Sigmoid colon (tissue), 6 donors: ENCODE measurements at regions not wholly inside any gene's neighbourhood (a gene's known extent, or its start where the extent isn't known, plus 50 kb on each side); places are given as distances from the start of the nearest gene placed in this dataset.

Experiments used
- DNase-seq: peaks from one replicate; pipeline ENCODE4 v3.0.0-alpha.2; 2019
- H3K27ac ChIP-seq, 4 donors: fragments of 200-600 bp; sonication (generic); one replicate each; pipeline ENCODE4 v1.5.1; 2016 to 2019; ENCODE audit warnings: mild to moderate bottlenecking in 1 of 4
- H3K27me3 ChIP-seq, 3 donors: fragments of 200-600 bp; sonication (generic); one replicate each; pipeline ENCODE4 v1.5.1; 2019; ENCODE audit warnings: mild to moderate bottlenecking in 1 of 3
- H3K36me3 ChIP-seq, 4 donors: fragments of 200-600 bp; sonication (generic); one replicate each; pipeline ENCODE4 v1.5.1; 2016 to 2019
- H3K4me1 ChIP-seq, 4 donors: fragments of 200-600 bp; sonication (generic); one replicate each; pipeline ENCODE4 v1.5.1; 2017 to 2019
- H3K4me3 ChIP-seq, 4 donors: fragments of 200-600 bp; sonication (generic); one replicate each; pipeline ENCODE4 v1.5.1; 2017 to 2019; ENCODE audit warnings: mild to moderate bottlenecking in 2 of 4, moderate library complexity in 1 of 4
- H3K9me3 ChIP-seq, 4 donors: fragments of 200-600 bp in 3 of 4; sonication (generic) in 3 of 4; one replicate each; pipeline versions ENCODE4 v1.5.1 to v1.6.1; 2013 to 2019
- EP300 ChIP-seq, 4 donors: sonication (generic); formaldehyde crosslinking; IDR thresholded peaks; one replicate each; pipeline ENCODE4 v1.6.1; 2017; ENCODE audit warnings: antibody characterized with exemption in 4 of 4
- POLR2A ChIP-seq, 2 donors: fragments of 450-650 bp; IDR thresholded peaks; one replicate each; pipeline ENCODE4 v1.6.1; 2016; ENCODE audit warnings: antibody characterized with exemption in 2 of 2, mild to moderate bottlenecking in 2 of 2, moderate library complexity in 2 of 2
- POLR2AphosphoS5 ChIP-seq, 4 donors: sonication (generic); formaldehyde crosslinking; IDR thresholded peaks; one replicate each; pipeline ENCODE4 v1.6.1; 2017; ENCODE audit warnings: antibody characterized with exemption in 4 of 4
- WGBS, 2 donors: extraction: QIAGEN DNeasy Blood & Tissue Kit; methylation state at CpG; one replicate each; pipeline ENCODE4 v1.1.7; 2013; 5-methylcytosine and 5-hydroxymethylcytosine counted together
- intact Hi-C: fragments of 100-400 bp; cut with DNase I; formaldehyde crosslinking; loops from one replicate; pipeline ENCODE4 v1.15.1; 2023
- TF ChIP-seq, protein P1 (sequence below), 4 experiments: fragments of 450-650 bp in 3 of 4; fragments of 200-600 bp in 1 of 4; IDR thresholded peaks; one replicate each; pipeline ENCODE4 v1.5.1; 2016 to 2019; ENCODE audit warnings: antibody characterized with exemption in 4 of 4, mild to moderate bottlenecking in 3 of 4, moderate library complexity in 2 of 4
- donor health status: healthy with polysubstance abuse.
- donor health status: healthy.

DNA sequence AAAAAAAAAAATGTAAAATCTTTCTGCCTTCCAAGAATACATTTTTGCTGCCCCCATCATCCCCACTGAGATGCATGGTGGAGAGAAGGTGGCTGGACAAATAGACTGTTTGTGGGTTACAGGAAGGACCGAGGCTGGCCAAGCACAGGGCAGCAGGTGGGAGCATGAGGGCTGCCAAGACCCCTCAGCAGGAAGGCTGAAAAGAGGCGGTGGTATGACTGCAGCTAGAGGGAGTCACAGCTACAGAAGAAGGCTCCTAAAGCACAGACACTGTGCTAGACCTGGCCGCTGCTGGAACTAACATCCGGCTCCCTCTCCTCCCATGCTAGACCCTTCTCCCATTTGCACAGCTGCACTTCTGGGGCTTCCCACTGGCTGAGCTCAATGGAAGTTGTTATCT lies 289.6 kb downstream of the TCERG1L start:
- Histone ChIP-seq H3K4me1 (no peaks in the 10 kb centered on the region), H3K36me3 (no peaks in the 10 kb centered on the region), H3K9me3 (no peaks in the 10 kb centered on the region), H3K27ac (no peak overlapping the region), H3K4me3 (no peak overlapping the region), H3K27me3 (peaks cover 0 to under 1% (median 0%) of the 10 kb centered on the region in 3 donors)
- peak; percentile 38 for DNase-seq
- TF ChIP-seq, protein P1, sequence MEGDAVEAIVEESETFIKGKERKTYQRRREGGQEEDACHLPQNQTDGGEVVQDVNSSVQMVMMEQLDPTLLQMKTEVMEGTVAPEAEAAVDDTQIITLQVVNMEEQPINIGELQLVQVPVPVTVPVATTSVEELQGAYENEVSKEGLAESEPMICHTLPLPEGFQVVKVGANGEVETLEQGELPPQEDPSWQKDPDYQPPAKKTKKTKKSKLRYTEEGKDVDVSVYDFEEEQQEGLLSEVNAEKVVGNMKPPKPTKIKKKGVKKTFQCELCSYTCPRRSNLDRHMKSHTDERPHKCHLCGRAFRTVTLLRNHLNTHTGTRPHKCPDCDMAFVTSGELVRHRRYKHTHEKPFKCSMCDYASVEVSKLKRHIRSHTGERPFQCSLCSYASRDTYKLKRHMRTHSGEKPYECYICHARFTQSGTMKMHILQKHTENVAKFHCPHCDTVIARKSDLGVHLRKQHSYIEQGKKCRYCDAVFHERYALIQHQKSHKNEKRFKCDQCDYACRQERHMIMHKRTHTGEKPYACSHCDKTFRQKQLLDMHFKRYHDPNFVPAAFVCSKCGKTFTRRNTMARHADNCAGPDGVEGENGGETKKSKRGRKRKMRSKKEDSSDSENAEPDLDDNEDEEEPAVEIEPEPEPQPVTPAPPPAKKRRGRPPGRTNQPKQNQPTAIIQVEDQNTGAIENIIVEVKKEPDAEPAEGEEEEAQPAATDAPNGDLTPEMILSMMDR (IDR thresholded peaks at IDR 0.05), result no peak
- no peak for TF ChIP-seq POLR2AphosphoS5 (IDR thresholded peaks at IDR 0.05)
- no peak for TF ChIP-seq POLR2A (IDR thresholded peaks at IDR 0.05)
- TF ChIP-seq EP300 (IDR thresholded peaks at IDR 0.05), result no peak
- intact Hi-C loops, result no loop called here
- WGBS, 2 donors, result 70 to 79% methylated on average over 4 of the region's 4 CpGs

DNA sequence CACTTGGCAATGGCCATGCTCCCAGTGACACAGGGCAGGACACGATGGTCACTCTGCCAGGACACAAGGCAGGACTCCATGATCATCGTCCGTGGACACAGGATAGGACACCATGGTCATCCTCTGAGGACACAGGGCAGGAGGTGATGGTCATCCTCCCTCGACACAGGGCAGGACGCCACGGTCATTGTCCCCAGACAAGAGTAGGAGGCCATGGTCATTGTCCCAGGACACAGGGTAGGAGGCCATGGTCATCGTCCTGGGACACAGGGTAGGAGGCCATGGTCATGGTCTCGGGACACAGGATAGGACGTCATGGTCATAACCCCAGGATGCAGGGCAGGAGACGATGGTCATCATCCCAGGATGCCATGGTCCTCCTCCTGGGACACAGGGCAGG lies 289.2 kb downstream of the TCERG1L start:
- 88 to 91% methylated on average over 10 of the region's 10 CpGs for WGBS, 2 donors
- H3K4me3 ChIP-seq, result no peak overlapping the region
- no peak for TF ChIP-seq EP300 (IDR thresholded peaks at IDR 0.05)
- TF ChIP-seq POLR2AphosphoS5 (IDR thresholded peaks at IDR 0.05), result no peak
- TF ChIP-seq, protein P1 (IDR thresholded peaks at IDR 0.05), result no peak
- no peak for TF ChIP-seq POLR2A (IDR thresholded peaks at IDR 0.05)

DNA sequence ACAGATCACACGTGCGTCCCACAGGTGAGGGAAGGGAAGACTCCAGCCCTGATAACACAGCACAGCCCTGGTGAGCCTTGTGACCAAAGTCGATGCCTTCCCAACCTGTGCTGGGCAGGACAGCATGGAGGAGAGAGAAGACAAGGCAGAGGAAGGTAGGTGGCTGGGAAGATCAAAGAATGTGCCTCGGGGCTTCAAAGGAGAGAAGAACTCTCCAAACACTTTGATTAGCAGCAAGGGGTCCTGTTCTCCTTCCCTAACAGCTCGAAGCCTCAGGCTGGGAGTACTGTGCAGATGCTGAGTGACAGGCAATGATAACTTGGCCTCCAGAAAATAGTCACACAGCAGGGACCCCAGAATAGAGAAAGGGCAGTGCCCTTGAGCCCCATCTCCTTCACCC lies 288.5 kb downstream of the TCERG1L start:
- H3K9me3 ChIP-seq, result no peaks in the 10 kb centered on the region
- intact Hi-C loops, result no loop called here
- no peaks in the 10 kb centered on the region for H3K4me1 ChIP-seq
- no peak overlapping the region for H3K27ac ChIP-seq
- H3K36me3 ChIP-seq, result no peaks in the 10 kb centered on the region
- WGBS, 2 donors, result 50 to 52% methylated on average over 5 of the region's 5 CpGs
- no peak overlapping the region for H3K4me3 ChIP-seq
- H3K27me3 ChIP-seq, result peaks cover 0 to 3% (median 0%) of the 10 kb centered on the region in 3 donors
- TF ChIP-seq POLR2A (IDR thresholded peaks at IDR 0.05), result no peak
- TF ChIP-seq POLR2AphosphoS5 (IDR thresholded peaks at IDR 0.05), result no peak
- TF ChIP-seq EP300 (IDR thresholded peaks at IDR 0.05), result no peak
- TF ChIP-seq, protein P1 (IDR thresholded peaks at IDR 0.05), result no peak
- no peak for DNase-seq

More for the DNA sequence above, 289.2 kb downstream of the TCERG1L start:
- H3K27ac ChIP-seq, result no peak overlapping the region
- intact Hi-C loops, result no loop called here
- peaks cover 0 to 3% (median 0%) of the 10 kb centered on the region in 3 donors for H3K27me3 ChIP-seq
- H3K4me1 ChIP-seq, result no peaks in the 10 kb centered on the region
- H3K9me3 ChIP-seq, result no peaks in the 10 kb centered on the region
- no peak for DNase-seq
- H3K36me3 ChIP-seq, result no peaks in the 10 kb centered on the region

DNA sequence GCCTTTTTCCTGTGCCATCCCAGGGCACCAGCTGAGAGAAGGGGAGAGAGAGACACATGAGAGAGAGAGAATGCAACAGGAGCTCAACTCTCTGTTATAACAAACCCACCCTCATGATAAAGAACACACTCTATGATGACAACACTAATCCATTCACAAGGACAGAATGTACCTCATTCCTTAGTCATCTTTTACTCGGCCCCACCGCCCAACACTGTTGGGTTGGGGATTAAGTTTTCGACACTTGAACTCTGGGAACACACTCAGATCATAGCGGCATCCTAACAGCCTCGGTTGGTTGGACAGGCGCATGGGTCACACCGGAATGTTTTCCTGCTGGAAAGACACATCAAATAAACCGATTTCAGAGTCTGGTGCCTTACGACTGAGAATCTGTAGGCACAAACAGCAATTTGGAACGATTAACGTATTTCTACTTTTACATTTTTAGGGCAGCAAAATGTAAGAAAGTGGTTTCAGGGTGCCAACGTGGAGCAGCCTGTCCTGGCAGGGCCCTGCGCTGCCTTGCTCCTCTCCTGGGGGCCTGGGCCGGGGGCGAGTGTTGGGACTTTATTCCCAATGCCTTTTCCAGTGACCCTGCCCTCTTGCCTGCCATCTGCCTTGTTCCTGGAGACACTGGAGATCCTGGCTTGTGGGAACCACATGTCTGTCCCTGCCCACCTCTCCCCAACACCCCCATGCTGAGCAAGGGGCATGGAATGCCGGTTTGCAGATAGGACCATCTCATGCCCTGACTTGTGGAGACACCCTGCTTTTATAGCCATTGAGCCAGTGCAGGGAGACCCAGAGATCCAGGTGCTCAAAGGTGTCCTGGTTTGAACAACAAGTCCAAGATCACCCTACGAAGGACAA lies 287.0 kb downstream of the TCERG1L start:
- H3K27me3 ChIP-seq, result peaks cover 0 to 3% (median 0%) of the 10 kb centered on the region in 3 donors
- peak; percentile 29 for DNase-seq
- no peaks in the 10 kb centered on the region for H3K9me3 ChIP-seq
- no peaks in the 10 kb centered on the region for H3K36me3 ChIP-seq
- TF ChIP-seq POLR2A (IDR thresholded peaks at IDR 0.05) (no peak), EP300 (IDR thresholded peaks at IDR 0.05) (no peak), POLR2AphosphoS5 (IDR thresholded peaks at IDR 0.05) (no peak)
- TF ChIP-seq, protein P1 (IDR thresholded peaks at IDR 0.05), result no peak
- WGBS, 2 donors, result 84 to 88% methylated on average over 17 of the region's 17 CpGs
- H3K27ac ChIP-seq, result no peak overlapping the region
- no peaks in the 10 kb centered on the region for H3K4me1 ChIP-seq
- H3K4me3 ChIP-seq, result no peak overlapping the region
- intact Hi-C loops, result no loop called here
